Activated T-cell treated with anti-CD3 and anti-CD28 coated beads, Interleukin-2, amount 50 U/mL, for 1 hour (primary cell): ENCODE measurements at regions not wholly inside any gene's neighbourhood (a gene's known extent, or its start where the extent isn't known, plus 50 kb on each side); places are given as distances from the start of the nearest gene placed in this dataset.

ENCODE experiments used
- DNase-seq: peaks from one replicate; pipeline ENCODE4 v3.0.0-alpha.2; 2020

DNA sequence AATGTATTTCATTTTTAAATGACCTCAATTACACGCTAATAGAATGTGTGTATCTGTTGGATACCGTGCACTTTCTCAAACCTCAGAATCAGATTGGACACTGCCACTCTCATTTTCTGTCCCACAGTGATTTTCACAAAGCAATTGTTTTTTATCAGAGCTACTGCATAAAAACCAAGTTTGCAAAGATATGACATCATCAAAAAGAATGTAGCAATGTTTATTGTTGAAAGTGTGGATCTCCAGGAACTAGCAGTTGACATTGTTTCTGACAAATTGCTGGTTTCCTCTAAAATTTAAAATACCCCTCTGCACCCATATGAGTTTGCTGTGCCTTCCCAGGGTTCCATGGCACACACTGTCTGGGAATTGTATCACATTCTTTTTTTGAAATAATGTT lies 362.7 kb upstream of the DDI1 start:
- DNase-seq: no peak

DNA sequence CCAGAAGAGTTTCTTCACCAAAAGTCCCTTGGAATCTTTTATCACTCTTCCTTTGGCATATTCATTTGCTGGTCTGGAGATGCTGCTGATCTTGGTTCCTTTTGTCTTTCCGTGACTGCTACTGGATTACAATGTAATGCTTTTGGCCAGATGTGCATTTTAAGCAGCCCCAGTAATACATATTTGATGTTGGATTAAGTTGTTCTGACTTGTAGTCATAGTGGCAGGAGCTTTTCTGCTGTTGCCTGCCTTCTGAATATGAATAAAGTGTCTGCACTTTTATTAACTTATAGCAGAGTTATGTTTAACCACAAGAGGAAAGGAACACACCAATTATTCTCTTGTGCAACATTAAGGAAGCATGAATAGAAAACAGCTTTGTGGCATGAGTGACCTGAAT lies 360.0 kb upstream of the DDI1 start:
- DNase-seq: no peak

DNA sequence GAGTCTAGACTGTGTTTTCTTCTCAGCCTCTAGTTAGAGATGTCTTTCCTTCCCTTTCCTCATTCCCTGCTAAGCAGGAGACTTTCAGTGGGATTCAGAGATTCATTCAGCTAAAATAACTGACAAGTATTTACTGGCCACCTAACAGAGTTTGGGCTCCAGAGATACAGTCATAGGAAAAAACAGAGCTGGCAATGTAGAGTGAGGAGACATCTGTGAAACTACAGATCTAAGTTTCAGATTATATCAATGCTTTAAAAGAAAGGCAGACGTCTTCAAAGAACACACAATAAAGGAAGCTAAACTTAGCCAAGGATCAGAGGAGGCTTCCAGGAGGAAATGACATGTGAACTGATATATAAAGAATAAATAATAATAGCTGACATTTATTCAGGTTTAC lies 355.6 kb upstream of the DDI1 start:
- no peak for DNase-seq

DNA sequence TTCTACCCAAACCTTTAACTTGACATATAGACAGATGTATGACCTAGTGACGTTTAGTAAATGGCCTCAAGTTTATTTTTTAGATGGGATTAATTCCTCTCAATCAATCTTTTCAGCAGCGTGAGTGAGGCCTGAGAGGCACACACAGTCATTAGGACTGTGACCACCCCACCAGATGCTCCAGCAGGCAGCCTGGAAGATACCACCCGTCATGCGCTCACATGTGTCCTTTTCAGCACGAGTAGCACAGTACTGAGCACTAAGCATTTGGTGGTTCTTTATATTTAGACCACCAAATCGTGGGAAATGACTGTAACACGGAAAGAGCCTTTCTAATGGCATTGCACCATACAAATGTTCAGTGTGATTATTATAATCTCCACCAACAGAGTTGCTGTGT lies 354.6 kb upstream of the DDI1 start:
- no peak for DNase-seq

DNA sequence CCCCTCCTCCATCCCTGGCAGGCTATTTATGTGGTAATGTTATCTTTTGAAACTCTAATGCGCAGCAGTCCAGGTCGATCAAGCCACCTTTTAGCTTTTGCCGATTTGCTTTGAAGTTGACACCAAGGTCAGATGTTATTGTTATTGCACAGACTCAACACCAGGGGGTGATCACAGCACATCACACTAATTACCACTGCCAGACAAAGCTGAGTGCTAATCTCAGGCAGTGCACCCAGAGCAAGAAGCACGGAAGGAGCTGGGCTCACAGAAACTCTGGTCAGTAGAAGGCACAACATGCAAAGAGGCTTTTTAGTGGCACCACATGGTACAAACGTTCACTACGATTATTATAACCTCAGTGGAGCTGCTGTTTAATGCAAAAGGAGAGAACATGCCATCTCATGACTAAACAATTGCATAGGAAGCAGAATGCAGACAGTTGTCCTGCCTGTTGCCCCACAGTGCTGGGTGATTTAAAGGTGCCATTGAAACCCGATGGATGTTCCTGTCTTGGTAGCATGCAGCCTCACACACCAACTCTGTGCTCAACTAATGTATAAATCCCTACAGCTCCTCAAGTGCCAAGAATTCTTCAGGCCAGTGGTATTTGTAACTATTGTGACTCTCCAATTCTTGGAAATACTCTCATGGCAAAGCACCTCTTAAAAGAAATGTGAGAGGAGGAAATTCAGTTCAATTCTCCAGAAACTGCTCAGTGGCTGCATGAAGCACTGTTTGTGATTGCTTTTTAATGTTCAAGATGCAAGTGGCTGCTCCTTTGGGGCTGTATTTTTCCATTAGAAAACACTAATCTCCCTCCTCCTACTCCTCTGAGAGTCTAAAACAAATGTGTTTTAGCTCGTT lies 353.9 kb upstream of the DDI1 start:
- peak; percentile 23 for DNase-seq

DNA sequence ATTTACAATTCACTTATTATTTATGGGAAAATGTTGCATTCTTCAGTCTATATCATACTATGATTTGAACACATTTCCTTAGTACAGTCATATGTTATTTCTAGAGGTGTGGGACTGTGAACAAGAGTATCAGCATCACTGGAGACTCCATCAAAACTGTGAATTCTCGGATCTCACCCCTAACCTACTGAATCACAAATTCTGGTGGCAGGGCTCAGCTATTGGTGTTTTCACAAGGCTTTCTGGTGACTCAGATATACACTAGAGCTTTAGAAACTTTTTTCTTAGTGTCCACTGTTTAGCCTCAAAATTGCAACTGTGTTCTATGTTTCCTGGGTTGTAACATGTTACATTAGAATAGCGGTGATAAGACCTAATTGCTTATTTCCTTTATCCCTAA lies 352.9 kb upstream of the DDI1 start:
- no peak for DNase-seq

DNA sequence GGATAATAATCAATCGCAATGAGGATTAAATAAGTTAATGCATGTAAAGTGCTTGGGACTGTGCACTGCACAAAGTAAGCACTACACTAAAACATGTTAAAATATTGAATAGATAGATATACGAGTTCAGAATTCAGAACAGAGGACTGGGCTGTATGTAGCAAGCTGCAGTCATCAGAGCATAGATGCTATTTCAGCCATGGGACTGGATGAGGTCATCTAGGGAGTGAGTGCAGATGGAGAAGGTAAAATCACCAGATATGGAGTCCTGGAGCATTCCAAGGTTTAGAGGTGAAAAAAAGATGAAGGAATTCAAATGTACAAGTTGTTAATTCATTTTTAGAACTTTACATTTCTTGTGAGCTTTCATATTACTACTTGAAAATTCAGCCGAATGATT lies 347.5 kb upstream of the DDI1 start:
- no peak for DNase-seq

DNA sequence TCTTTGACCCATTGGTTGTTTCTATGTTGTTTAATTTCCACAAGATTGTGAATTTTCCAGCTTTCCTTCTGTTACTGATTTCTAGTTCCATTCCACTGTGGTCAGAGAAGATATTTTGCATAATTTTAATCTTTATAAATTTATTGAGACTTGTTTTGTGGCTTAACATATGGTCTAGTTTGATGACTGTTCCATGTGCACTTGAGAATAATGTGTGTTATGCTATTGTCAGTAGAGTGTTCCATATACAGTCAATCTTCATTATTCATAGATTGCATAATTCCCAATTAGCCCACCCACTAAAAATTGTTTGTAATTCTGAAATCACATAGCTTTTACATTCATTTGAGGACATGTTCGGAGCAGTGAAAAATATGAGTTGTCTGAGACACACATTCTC lies 346.1 kb upstream of the DDI1 start:
- no peak for DNase-seq

DNA sequence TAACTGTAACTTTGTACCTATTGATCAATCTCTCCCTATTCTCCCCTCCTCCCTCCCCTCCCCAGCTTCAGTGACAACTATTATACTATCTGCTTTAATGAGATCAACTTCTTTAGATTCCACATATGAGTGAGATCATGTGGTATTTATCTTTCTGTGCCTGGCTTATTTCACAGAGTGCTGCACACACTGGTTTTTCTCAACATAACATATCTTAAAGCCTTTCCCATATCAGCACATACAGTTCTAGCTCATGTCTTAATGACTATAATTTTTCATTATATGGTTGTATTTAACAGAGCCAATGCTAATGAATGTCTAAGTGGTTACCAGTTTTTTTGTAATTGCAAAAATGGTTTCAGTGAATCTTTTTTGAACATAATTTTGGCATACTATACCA lies 340.3 kb upstream of the DDI1 start:
- DNase-seq: no peak

DNA sequence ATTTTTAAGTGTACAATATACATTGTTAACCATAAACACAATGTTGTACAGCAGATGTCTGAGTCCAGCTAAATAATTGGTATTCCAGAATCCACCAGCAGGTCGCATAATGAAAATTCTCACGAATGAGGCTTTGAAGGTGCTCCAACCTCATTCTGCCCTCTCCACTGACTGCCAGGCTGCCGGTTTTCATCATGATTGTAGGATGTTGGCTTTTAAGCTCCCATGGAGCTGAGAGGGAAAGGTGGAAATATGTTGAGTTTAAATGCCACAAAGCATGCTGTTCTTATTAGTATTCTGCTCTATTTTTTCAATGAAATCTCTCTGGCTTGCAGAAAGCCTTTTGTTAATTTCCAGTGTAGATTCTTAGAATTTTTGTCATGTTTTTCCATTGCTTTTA lies 337.2 kb upstream of the DDI1 start:
- no peak for DNase-seq

DNA sequence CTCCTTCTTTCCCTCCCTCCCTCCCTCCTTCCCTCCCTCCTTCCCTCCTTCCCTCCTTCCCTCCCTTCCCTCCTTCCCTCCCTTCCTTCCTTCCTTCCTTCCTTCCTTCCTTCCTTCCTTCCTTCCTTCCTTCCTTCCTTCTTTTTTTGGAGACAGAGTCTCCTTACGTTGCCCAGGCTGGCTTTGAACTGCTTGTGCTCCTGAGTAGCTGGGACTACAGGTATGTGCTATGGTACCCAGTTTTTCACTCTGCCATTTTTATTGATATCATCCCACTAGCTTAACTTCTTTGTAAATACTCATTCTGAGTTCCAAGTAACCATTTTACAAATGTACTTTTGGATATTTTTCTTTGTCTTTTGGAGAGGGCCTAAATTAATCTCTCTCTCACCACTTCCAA lies 336.8 kb upstream of the DDI1 start:
- DNase-seq: no peak

DNA sequence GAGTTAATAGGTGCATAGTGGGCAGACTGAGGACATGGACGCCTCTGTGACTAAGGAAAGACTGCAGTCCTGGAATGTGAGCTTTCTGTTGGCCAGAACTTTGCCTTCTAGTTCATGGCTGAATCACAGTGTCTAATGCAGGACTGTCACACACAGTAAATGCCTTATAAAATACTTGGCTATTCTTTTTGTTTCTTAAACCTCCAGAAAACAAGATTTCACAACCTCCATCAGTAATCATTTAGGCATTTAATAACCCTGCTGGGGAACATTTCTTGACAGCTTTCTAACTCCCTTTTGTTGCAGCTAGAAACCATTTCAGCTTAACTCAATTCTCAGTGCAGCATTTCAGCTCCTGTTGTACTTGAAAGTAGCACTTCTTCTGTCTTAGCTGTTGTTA lies 335.8 kb upstream of the DDI1 start:
- DNase-seq: no peak

DNA sequence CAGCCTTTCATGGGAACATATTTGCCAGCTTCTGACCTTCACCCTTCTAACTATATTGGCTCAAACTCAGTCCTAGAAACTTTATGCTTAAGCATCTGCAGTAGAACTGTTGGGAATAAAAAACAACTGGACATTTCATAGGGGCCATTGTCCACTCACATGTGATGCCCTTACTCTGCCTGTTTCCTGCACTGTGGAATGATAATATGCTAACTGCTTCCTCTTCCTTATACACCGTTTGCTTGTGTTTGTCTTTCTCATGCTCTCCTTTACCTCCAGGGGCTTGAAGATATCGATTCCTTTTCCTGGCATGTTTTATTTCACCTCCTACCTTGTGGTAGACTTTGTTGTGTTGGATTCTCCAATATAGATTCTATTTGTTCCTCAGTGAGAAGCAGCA lies 333.0 kb upstream of the DDI1 start:
- no peak for DNase-seq

DNA sequence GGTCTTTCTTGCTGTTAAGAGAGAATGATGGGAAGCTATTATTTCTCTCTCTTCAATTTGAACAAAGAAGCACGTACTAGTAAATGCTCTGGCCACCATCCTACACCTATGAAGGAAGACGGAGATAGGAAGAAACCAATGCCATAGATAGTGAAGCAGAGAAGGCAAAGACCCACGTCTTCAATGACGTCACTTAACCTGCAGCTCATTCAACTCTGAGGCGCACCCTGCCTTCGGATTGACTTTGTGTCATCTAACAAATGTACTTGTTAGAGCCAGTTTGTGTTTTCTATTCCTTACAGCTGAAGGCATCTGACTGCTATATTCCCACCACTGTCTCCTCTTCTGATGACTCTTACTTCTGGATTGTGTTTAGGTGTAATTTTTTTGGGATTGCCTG lies 332.5 kb upstream of the DDI1 start:
- no peak for DNase-seq

DNA sequence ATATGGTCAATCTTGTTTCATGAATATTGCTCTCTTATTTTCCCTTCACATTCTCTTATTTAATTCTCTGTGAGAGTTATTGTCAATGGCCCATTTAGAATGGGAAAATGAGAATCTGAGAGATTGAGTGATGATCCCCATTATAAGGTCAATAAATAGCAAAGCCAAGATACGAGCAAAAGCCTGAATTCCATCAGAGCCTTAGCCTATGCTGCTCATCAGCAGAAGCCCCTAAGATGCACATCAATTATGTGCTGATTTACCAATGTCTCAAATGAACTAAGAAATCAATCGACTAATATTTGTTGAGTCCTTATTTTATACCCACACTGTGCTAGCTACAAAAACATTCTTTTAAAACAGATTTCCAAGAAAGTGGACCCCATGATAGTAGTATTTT lies 330.8 kb upstream of the DDI1 start:
- DNase-seq: no peak

DNA sequence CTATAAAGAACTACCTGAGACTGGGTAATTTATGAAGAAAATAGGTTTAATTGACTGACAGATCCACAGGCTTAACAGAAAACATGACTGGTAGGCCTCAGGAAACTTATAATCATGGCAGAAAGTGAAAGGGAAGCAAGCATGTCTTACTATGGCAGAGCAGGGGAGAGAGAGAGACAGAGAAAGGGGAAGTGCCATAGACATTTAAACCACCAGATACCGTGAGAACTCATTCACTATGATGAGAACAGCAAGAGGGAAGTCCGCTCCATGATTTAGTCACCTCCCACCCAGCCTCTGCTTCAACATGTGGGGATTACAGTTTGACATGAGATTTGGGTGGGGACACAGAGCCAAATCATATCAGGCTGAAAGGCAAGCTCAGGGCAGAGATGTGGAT lies 327.1 kb upstream of the DDI1 start:
- no peak for DNase-seq

DNA sequence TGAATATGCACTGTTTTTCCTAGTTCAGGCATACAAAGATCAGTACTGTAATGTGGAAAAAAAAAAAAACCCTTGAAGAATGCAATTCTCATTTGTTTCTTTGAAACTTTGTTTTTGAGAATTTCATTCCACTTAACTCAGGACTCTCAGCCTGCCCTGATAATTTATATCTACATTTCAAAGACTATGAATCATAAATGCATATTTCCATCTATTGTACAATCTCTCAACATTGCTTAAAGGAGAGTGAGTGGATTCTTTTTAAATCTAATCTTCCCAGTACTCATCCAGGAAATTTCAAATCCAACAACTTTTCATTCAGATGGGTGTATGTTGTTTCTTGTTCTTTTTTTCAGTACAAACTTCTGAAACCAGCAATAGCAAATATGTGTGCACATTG lies 322.2 kb upstream of the DDI1 start:
- DNase-seq: no peak

DNA sequence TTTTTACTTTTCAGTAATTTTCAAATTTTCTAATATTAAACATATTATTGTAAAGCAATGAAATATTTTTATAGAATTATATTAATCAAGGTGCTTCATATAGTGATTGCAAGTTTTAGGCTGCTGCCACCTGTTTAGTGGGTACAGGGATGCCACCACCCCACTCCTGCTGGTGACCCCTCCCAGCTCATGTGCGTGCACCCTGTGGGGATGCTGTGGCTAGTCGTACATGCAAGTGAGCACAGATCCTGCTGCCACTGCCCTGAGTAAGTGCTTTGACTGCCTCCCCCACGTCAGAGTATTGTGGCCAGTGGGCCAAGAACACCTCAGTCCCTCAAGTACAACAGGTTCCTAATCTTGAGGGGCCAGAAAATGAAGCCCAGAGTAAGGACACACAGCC lies 320.1 kb upstream of the DDI1 start:
- no peak for DNase-seq

DNA sequence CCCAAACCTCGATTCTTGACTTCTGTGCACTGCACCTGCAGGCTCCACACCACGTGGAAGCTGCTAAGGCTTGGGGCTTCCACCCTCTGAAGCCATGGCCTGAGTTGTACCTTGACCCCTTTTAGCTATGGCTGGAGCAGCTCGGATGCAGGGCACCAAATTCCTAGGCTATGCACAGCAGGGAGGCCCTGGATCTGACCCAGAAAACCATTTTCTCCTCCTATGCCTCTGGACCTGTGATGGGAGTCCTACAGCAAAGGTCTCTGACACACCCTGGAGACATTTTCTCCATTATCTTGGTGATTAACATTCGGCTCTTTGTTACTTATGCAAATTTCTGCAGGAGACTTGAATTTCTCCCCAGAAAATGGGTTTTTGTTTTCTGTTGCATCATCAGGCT lies 309.2 kb upstream of the DDI1 start:
- no peak for DNase-seq

DNA sequence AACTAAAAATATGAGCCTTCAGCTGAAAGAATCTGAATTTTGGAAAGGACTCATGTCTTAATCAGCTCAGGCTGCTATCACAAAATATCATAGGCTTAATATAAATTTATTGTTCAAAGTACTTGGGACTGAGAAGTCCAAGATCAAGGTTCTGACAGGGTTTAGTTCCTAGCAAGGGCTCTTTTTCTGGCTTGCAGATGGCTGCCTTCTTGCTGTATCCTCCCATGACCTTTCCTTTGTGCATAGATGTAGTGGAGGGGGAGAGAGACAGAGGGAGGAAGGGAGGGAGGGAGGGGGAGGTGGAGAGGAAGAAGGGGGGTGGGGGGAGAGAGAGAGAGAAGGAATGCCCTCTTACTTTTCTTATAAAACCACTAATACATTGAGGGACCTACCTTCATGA lies 306.8 kb upstream of the DDI1 start:
- no peak for DNase-seq

DNA sequence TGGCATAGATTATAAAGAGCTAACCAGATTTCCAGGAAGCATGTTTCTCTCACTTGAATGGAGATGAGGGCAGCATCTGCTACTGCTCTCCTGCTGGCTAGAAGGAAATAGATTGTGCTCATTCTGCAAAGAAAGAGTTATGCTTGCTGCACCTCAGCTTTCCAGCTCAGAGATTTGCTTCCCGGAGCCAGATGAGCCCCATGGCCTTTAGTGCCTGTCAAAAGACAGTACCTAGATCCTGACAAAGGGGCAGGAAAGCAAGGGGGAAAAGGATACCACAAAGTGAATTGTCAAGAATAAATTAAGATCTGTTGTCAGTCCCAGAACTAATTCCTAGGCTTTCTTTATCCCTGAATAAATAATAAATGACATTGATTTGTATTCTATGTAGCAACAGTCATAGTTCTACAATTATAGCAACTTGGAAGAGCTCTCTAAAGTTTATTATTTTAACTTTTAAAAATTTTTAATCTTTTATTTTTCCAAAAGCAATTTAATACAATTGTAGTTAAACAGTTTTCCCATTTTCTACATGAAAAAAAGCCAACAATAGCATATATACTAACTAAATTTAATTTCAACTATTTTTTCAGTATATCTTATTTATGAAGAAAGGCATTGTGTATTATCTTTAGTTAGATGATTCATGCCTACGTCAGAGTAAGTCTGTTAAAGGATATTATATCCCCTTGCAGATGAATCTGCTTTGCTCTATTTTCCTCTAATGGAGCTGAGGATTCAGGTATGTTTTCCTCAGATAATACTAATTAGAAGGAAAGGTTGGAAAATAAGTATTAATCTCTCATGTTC lies 306.1 kb upstream of the DDI1 start:
- DNase-seq: no peak

DNA sequence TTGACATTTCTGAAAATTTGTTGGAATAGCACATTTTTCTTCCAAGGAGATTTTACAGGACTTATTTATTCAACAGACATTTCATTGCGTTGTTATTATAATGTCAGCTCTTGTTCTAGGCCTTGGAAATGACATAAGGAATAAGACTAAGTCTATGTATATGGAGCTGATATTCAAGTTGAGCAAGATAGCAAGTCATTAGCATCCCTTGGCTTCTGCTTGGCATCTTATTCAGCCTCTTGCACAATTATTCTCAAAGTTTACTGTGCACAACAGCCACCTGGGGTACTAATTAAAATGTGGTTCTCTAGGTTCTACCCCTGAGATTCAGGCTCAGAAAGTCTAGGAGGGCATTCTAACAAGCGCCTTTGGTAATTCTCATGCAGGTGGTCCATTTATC lies 304.8 kb upstream of the DDI1 start:
- DNase-seq: no peak

DNA sequence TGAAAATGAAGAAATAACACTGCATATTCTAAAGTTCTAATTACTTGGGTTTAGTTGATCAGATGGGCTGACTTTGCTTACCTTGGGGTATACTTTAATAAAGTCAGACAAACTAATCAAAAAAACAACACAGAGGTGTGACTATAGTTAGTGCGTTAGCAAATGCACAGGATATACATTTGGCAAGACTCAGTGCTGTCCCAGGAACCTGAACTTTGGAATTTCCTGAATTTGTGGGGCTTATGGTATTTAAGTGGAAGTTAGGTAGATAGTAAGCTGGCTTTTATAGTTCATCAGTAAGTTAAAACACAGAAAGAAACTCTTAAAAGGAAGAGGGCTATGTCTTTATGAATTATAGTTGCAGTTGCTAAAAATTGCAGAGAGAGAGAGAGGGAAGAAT lies 302.6 kb upstream of the DDI1 start:
- no peak for DNase-seq

DNA sequence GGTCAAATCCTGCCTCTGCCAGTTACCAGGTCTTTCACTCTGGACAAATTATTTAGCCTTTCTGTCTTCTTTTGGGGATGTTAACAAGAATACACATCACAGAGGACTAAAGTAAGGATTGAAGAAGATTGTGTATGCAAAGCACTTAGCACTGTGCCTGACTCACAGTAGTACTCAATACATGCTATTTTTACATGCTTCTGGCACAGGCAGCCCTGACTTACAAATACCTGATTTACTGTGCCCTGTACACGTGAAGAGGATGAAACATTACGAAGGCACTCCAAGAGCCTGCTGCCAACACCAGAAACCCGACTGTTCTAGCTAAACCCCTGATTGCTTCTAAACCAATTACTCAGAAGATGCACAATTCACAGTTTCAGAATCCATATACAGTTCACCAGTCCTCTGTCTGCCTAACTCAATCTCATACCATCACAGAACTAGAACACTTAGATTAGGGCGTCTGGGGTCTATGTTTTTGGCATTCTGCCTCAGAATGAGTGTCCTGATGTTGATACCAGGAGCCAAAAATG lies 300.9 kb upstream of the DDI1 start:
- DNase-seq: no peak
